ENCODE measurements at regions not wholly inside any gene's neighbourhood (a gene's known extent, or its start where the extent isn't known, plus 50 kb on each side); places are given as distances from the start of the nearest gene placed in this dataset.

DNA sequence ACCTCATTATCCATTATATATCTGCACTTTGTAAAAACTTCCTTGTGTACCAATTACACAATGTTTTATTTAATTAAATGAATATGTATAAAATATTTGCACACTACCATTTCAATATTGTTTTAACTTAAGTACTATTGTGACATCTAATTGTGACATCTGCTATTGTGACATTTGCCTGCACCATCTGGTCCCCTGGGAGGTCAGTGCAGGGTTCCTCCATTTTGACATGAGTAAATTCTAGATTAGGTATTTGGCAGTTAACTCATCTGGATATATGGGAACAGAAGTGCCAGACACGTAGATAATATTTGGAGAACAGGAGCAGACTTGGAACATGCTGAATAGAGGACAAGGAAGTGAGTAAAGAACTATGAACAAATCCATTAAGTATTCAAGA, 332.1 kb downstream of the VGLL3 start:
- Histone ChIP-seq H3K9ac (no peak overlapping the region), H3K4me3 (no peak overlapping the region), H3K27ac (no peak overlapping the region), H4K20me1 (no peaks in the 10 kb centered on the region), H3K4me2 (no peak overlapping the region), H3K9me3 (no peaks in the 10 kb centered on the region), H3K4me1 (no peaks in the 10 kb centered on the region), H3K27me3 (no peaks in the 10 kb centered on the region), H3K36me3 (no peaks in the 10 kb centered on the region)
- no peak for TF ChIP-seq Cebpa-rat (IDR thresholded peaks at IDR 0.05)

- Histone ChIP-seq H4K20me1 (no peaks in the 10 kb centered on the region), H3K9ac (no peak overlapping the region), H3K27me3 (no peaks in the 10 kb centered on the region), H3K4me3 (no peak overlapping the region), H3K4me1 (no peaks in the 10 kb centered on the region), H3K9me3 (no peaks in the 10 kb centered on the region), H3K36me3 (no peaks in the 10 kb centered on the region), H3K27ac (no peak overlapping the region), H3K4me2 (no peak overlapping the region)
- TF ChIP-seq Cebpa-rat (IDR thresholded peaks at IDR 0.05) = no peak
These were observed 336.0 kb downstream of the VGLL3 start for GRCh38 chr3:86654806-86655460.

DNA sequence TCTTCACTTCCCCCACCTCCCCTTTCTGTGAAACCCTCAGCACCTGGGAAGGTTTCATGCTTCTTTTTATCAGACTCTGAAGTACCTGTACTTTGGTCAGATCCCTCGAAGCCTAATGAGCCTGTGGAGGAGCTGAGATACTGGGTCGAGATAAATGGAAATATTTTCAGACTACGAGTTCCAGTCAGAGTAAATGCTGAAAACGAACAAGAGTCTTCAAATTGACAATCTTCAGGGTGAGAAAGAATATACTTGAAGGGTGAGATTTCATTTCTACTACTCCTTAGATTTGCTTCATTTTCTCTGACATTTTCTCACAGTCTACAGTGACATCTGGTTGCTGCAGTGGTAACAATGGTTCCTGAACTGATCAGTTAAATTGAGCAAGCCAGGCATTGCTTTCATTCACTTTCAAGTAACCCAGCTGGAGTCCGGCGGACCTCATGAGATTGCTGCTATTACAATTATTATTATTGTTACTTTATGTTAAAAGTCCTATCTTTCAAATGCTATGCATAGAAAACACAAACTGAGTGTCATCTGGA, 337.2 kb downstream of the VGLL3 start:
- TF ChIP-seq Cebpa-rat (IDR thresholded peaks at IDR 0.05) = no peak
- no peaks in the 10 kb centered on the region for H3K4me1 ChIP-seq
- H3K9ac ChIP-seq = no peak overlapping the region
- H3K27me3 ChIP-seq = no peaks in the 10 kb centered on the region
- H3K36me3 ChIP-seq = no peaks in the 10 kb centered on the region
- H3K9me3 ChIP-seq = no peaks in the 10 kb centered on the region
- no peak overlapping the region for H3K27ac ChIP-seq
- H3K4me3 ChIP-seq = no peak overlapping the region
- H4K20me1 ChIP-seq = no peaks in the 10 kb centered on the region
- no peak overlapping the region for H3K4me2 ChIP-seq

- Histone ChIP-seq H3K27me3 (no peaks in the 10 kb centered on the region), H3K27ac (no peak overlapping the region), H3K36me3 (no peaks in the 10 kb centered on the region), H4K20me1 (no peaks in the 10 kb centered on the region), H3K4me3 (no peak overlapping the region), H3K4me2 (no peak overlapping the region), H3K4me1 (no peaks in the 10 kb centered on the region), H3K9ac (no peak overlapping the region), H3K9me3 (no peaks in the 10 kb centered on the region)
- TF ChIP-seq Cebpa-rat (IDR thresholded peaks at IDR 0.05) = no peak
These were observed 342.9 kb downstream of the VGLL3 start for GRCh38 chr3:86648087-86648486.

- Histone ChIP-seq H3K27me3 (no peaks in the 10 kb centered on the region), H3K4me2 (no peak overlapping the region), H4K20me1 (no peaks in the 10 kb centered on the region), H3K4me3 (no peak overlapping the region), H3K36me3 (no peaks in the 10 kb centered on the region), H3K27ac (no peak overlapping the region), H3K4me1 (no peaks in the 10 kb centered on the region), H3K9ac (no peak overlapping the region), H3K9me3 (no peaks in the 10 kb centered on the region)
- no peak for TF ChIP-seq Cebpa-rat (IDR thresholded peaks at IDR 0.05)
These were observed 345.2 kb downstream of the VGLL3 start for GRCh38 chr3:86645756-86646155.

- Histone ChIP-seq H3K4me1 (0 out of 2 replicates have a peak, but pooled peaks cover 5% of the 10 kb centered on the region), H3K27ac (no peak overlapping the region), H3K9me3 (no peaks in the 10 kb centered on the region), H3K4me2 (no peak overlapping the region), H3K36me3 (no peaks in the 10 kb centered on the region), H3K27me3 (no peaks in the 10 kb centered on the region), H3K4me3 (no peak overlapping the region), H4K20me1 (no peaks in the 10 kb centered on the region), H3K9ac (no peak overlapping the region)
- no peak for TF ChIP-seq Cebpa-rat (IDR thresholded peaks at IDR 0.05)
These were observed 356.6 kb downstream of the VGLL3 start for GRCh38 chr3:86634361-86634760.

DNA sequence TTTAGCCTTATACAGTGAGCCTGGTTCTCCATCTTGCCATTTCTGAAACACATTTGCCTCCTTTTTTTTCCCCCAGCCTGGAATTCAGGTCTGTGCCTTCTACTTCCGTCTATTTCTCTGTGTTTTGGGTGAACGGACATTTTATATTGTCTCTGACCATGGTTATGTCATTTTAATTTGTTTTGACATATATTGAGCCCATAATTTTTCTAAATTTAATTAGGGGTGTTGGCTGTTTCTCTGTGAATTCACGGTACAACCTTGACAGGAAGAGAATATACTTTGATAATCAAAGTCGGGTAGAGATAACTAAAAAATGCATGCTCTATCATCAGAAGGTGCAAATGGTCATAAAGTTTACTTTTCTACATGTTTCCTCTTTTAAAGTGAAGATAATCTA, 361.4 kb downstream of the VGLL3 start:
- H3K4me3 ChIP-seq = no peak overlapping the region
- no peak overlapping the region for H3K27ac ChIP-seq
- H3K4me1 ChIP-seq = 0 out of 2 replicates have a peak, but pooled peaks cover 3% of the 10 kb centered on the region
- H3K9me3 ChIP-seq = no peaks in the 10 kb centered on the region
- no peak overlapping the region for H3K4me2 ChIP-seq
- no peak overlapping the region for H3K9ac ChIP-seq
- no peaks in the 10 kb centered on the region for H3K36me3 ChIP-seq
- H4K20me1 ChIP-seq = no peaks in the 10 kb centered on the region
- TF ChIP-seq Cebpa-rat (IDR thresholded peaks at IDR 0.05) = no peak
- H3K27me3 ChIP-seq = no peaks in the 10 kb centered on the region

DNA sequence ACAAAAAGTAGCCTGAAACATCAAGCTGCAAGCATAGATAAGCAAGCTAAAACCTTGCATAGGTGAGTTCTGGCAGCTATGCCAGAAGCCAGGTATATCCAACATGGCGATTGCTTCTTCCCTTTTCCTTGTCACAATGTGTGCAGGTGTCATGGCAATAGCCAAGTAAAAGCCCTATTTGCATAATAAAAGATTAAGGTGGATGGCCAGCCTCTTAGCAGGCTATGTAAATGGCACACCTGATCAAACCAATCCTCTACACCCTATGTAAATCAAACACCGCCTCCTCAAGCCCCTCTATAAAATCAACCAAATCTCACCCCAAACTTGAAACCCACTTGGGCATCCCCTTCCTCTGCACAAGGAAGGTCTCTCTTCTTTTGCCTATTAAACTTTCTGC, 366.8 kb downstream of the VGLL3 start:
- no peaks in the 10 kb centered on the region for H3K9me3 ChIP-seq

DNA sequence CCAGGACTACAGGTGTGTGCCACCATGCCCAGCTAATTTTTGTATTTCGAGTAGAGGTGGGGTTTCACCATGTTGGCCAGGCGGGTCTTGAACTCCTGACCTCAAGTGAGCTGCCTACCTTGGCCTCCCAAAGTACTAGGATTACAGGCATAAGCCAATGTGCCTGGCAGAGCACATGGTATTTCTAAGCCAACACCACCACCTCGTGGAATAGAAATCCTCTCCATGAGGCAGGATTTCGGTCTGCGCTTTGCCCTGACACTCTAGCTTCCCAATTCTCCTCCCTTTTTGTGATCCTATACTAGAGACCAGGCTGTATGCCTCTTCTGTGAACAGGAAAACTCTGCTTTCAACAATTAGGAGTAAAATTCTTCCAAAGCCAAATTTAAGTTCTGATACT, 372.2 kb downstream of the VGLL3 start:
- no peaks in the 10 kb centered on the region for H4K20me1 ChIP-seq

More for the DNA sequence above, 366.8 kb downstream of the VGLL3 start:
- no peaks in the 10 kb centered on the region for H3K36me3 ChIP-seq
- no peak overlapping the region for H3K4me3 ChIP-seq
- no peaks in the 10 kb centered on the region for H3K27me3 ChIP-seq
- no peak overlapping the region for H3K4me2 ChIP-seq
- no peaks in the 10 kb centered on the region for H4K20me1 ChIP-seq
- no peak overlapping the region for H3K9ac ChIP-seq
- TF ChIP-seq Cebpa-rat (IDR thresholded peaks at IDR 0.05) = no peak
- no peak overlapping the region for H3K27ac ChIP-seq
- no peaks in the 10 kb centered on the region for H3K4me1 ChIP-seq

GRCh38 chr3:86605166-86605565, 385.8 kb downstream of the VGLL3 start:
- Histone ChIP-seq H3K4me3 (no peak overlapping the region), H3K27me3 (no peaks in the 10 kb centered on the region)

More for the DNA sequence above, 372.2 kb downstream of the VGLL3 start:
- no peaks in the 10 kb centered on the region for H3K27me3 ChIP-seq
- no peak overlapping the region for H3K4me3 ChIP-seq
- no peak for TF ChIP-seq Cebpa-rat (IDR thresholded peaks at IDR 0.05)
- H3K9me3 ChIP-seq = peaks cover 15% of the 10 kb centered on the region
- H3K36me3 ChIP-seq = no peaks in the 10 kb centered on the region
- H3K4me2 ChIP-seq = no peak overlapping the region
- no peak overlapping the region for H3K27ac ChIP-seq
- no peak overlapping the region for H3K9ac ChIP-seq
- no peaks in the 10 kb centered on the region for H3K4me1 ChIP-seq

More at GRCh38 chr3:86605166-86605565, 385.8 kb downstream of the VGLL3 start:
- peaks cover 22% of the 10 kb centered on the region for H3K9me3 ChIP-seq
- H3K4me2 ChIP-seq = no peak overlapping the region
- H3K36me3 ChIP-seq = no peaks in the 10 kb centered on the region
- H3K27ac ChIP-seq = no peak overlapping the region
- no peaks in the 10 kb centered on the region for H4K20me1 ChIP-seq
- no peak for TF ChIP-seq Cebpa-rat (IDR thresholded peaks at IDR 0.05)
- no peaks in the 10 kb centered on the region for H3K4me1 ChIP-seq
- H3K9ac ChIP-seq = no peak overlapping the region
